GM12878 (cell line): ENCODE measurements at regions not wholly inside any gene's neighbourhood (a gene's known extent, or its start where the extent isn't known, plus 50 kb on each side); places are given as distances from the start of the nearest gene placed in this dataset.

Source experiments
- ATAC-seq: fragments of 200-7000 bp; cut with Tn5 transposase; 3 replicates; pipeline ENCODE4 v1.9.1; 2020; ENCODE audit warnings: mild to moderate bottlenecking, moderate library complexity
- BruUV-seq: library from RNA; stranded (reverse); fragments of 400-500 nt; replicated peaks from 2 replicates; lab custom pipeline; 2021; lab: Mats Ljungman, UMichigan
- CTCF ChIA-PET: fragments of 300-600 bp; sonication (Branson Sonifier 250); formaldehyde crosslinking; extraction: SDS; loops from one replicate; lab custom pipeline; 2021; ENCODE audit warnings: inconsistent platforms; lab: Yijun Ruan, JAX
- POLR2A ChIA-PET: fragments of 350-600 bp; formaldehyde crosslinking; extraction: SDS; loops from one replicate; lab custom pipeline; 2021; ENCODE audit warnings: inconsistent platforms; lab: Charles Lee
- RAD21 ChIA-PET: fragments of 300-600 bp; sonication (Branson Sonifier 250); formaldehyde crosslinking; loops from one replicate; lab custom pipeline; 2023; ENCODE audit warnings: antibody characterized with exemption; ENCODE audit not compliant: unreplicated experiment; lab: Charles Lee
- SMC1A ChIA-PET: fragments of 300-600 bp; sonication (Branson Sonifier 250); formaldehyde crosslinking; loops from one replicate; lab custom pipeline; 2023; ENCODE audit not compliant: unreplicated experiment, uncharacterized antibody; lab: Charles Lee
- DNase-seq: peaks from one replicate; pipeline ENCODE4 v3.0.0-alpha.2; 2011; ENCODE audit warnings: low read depth, low spot score
- FAIRE-seq: peaks from 3 replicates; lab custom pipeline; 2011; peaks lifted over from hg19 to GRCh38; lab: Jason Lieb, UNC
- H2AFZ ChIP-seq: 2 replicates; pipeline ENCODE4 v1.6.0; 2011; ENCODE audit warnings: low read depth, low read length, control low read depth; ENCODE audit not compliant: control insufficient read depth
- H3K27ac ChIP-seq: 2 replicates; pipeline ENCODE4 v1.5.1; 2011; ENCODE audit warnings: control low read depth; ENCODE audit not compliant: control insufficient read depth, insufficient read depth
- H3K27me3 ChIP-seq, 2 experiments: replicated peaks in 1 of 2; 2 replicates each; pipeline versions ENCODE4 v1.6.0 to v1.6.1; 2011; ENCODE audit warnings: low read length in 1 of 2; ENCODE audit not compliant: control insufficient read depth in 2 of 2, insufficient read depth in 2 of 2
- H3K36me3 ChIP-seq, 2 experiments: 2 replicates each; pipeline ENCODE4 v1.5.1; 2011; ENCODE audit warnings: low read length in 1 of 2; ENCODE audit not compliant: control insufficient read depth in 2 of 2, insufficient read depth in 2 of 2
- H3K4me1 ChIP-seq: 2 replicates; pipeline ENCODE4 v1.6.1; 2011; ENCODE audit warnings: mild to moderate bottlenecking, low read length, moderate library complexity, mixed read lengths; ENCODE audit not compliant: control insufficient read depth, insufficient read depth
- H3K4me2 ChIP-seq: 2 replicates; pipeline ENCODE4 v1.6.0; 2011; ENCODE audit warnings: control low read depth; ENCODE audit not compliant: control insufficient read depth, insufficient read depth
- H3K4me3 ChIP-seq: fragments of 200-600 bp; sonication (generic); 2 replicates; pipeline ENCODE4 v1.5.1; 2016
- H3K79me2 ChIP-seq: 2 replicates; pipeline ENCODE4 v1.6.0; 2011; ENCODE audit warnings: low read length; ENCODE audit not compliant: control insufficient read depth, insufficient read depth
- H3K9ac ChIP-seq: 2 replicates; pipeline ENCODE4 v1.8.0; 2011; ENCODE audit warnings: low read length, control low read depth, mixed read lengths; ENCODE audit not compliant: control insufficient read depth, insufficient read depth
- H3K9me3 ChIP-seq: replicated peaks from 3 replicates; pipeline ENCODE4 v1.5.1; 2011; ENCODE audit warnings: mild to moderate bottlenecking, low read length; ENCODE audit not compliant: control insufficient read depth, insufficient read depth
- H4K20me1 ChIP-seq: 2 replicates; pipeline ENCODE4 v1.6.0; 2011; ENCODE audit not compliant: control insufficient read depth, insufficient read depth
- ATF7 ChIP-seq: fragments of 450-650 bp; IDR thresholded peaks from 2 replicates; pipeline ENCODE4 v1.6.1; 2016; ENCODE audit warnings: low read depth, mild to moderate bottlenecking
- EED ChIP-seq: sonication (generic); IDR thresholded peaks from 2 replicates; pipeline ENCODE4 v1.6.1; 2016; ENCODE audit warnings: antibody characterized with exemption, low read depth
- FOXK2 ChIP-seq: fragments of 450-650 bp; IDR thresholded peaks from 2 replicates; pipeline ENCODE4 v1.6.1; 2017; ENCODE audit warnings: mild to moderate bottlenecking, moderate library complexity
- MEF2B ChIP-seq: fragments of 450-650 bp; IDR thresholded peaks from 2 replicates; pipeline ENCODE4 v1.6.1; 2018; ENCODE audit warnings: mild to moderate bottlenecking, moderate library complexity; ENCODE audit not compliant: partially characterized antibody, poor library complexity, severe bottlenecking
- POLR2AphosphoS2 ChIP-seq: IDR thresholded peaks from 2 replicates; pipeline ENCODE4 v1.6.1; 2011; ENCODE audit warnings: low read depth, mild to moderate bottlenecking, low read length, improper control_type of control experiment, moderate library complexity
- RB1 ChIP-seq: fragments of 450-650 bp; formaldehyde crosslinking; IDR thresholded peaks from 2 replicates; pipeline ENCODE4 v1.6.1; 2017; ENCODE audit warnings: mild to moderate bottlenecking, borderline replicate concordance
- SIN3A ChIP-seq: IDR thresholded peaks from 2 replicates; pipeline ENCODE4 v1.6.1; 2012; ENCODE audit warnings: low read depth, low read length, improper control_type of control experiment
- SIX5 ChIP-seq: IDR thresholded peaks from 2 replicates; pipeline ENCODE4 v1.6.1; 2011; ENCODE audit warnings: mild to moderate bottlenecking, low read depth, low read length, moderate library complexity; ENCODE audit not compliant: severe bottlenecking
- SP1 ChIP-seq: IDR thresholded peaks from one replicate; pipeline ENCODE4 v1.6.1; 2011; ENCODE audit warnings: low read depth, low read length
- TARDBP ChIP-seq: IDR thresholded peaks from 2 replicates; pipeline ENCODE4 v1.6.1; 2016; ENCODE audit warnings: borderline replicate concordance
- WGBS: methylation state at CpG from one replicate; pipeline ENCODE4 v1.1.6; 2016; ENCODE audit warnings: low lambda C conversion rate; ENCODE audit not compliant: insufficient replicate concordance, insufficient coverage; ENCODE audit errors: missing lambda C conversion rate; 5-methylcytosine and 5-hydroxymethylcytosine counted together
- in situ Hi-C: fragments of 300-500 bp; cut with MboI; formaldehyde crosslinking; loops from 9 replicates; pipeline ENCODE4 v1.14.3; 2018; ENCODE audit warnings: mixed read lengths
- intact Hi-C: fragments of 100-400 bp; cut with micrococcal nuclease; formaldehyde crosslinking; loops from one replicate; pipeline ENCODE4 v1.14.2; 2022; ENCODE audit not compliant: unreplicated experiment
- TF ChIP-seq, protein P1 (sequence below): IDR thresholded peaks from 2 replicates; pipeline ENCODE4 v1.6.1; 2012; ENCODE audit warnings: low read depth, low read length, improper control_type of control experiment

DNA sequence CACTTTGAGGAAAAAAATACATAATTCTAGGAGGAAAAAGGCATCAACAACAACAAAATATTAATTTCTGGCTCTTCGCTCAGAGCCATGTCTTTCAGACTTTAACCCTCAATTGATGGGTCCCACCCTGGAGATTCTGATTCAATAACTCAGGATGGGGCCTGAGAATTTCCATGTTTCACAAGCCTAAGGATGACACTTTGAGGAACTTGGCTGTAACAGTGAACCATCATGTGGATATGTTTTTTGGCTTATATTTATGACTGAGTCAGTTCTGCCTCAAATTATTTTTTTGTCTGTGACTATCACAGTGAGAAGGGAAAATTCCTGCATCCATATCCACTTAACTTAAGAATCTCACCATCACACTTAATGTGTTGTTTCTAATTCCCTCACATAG is 504.6 kb downstream of the RASEF start:
- 63% methylated on average over 1 of the region's 1 CpG for WGBS
- FAIRE-seq (no peak), DNase-seq (no peak)
- Histone ChIP-seq H3K27me3 (no peaks in the 10 kb centered on the region), H3K9ac (no peak overlapping the region), H3K4me3 (no peak overlapping the region), H3K36me3 (no peaks in the 10 kb centered on the region), H3K9me3 (no peaks in the 10 kb centered on the region), H3K4me2 (no peak overlapping the region), H3K79me2 (no peaks in the 10 kb centered on the region), H4K20me1 (no peaks in the 10 kb centered on the region), H2AFZ (no peak overlapping the region)
- CTCF ChIA-PET, result no interaction called here
- BruUV-seq, result no TSS peak
- RAD21 ChIA-PET, result no interaction called here
- SMC1A ChIA-PET, result no interaction called here
- intact Hi-C loops, result no loop called here
- POLR2A ChIA-PET, result no interaction called here
- no peak for TF ChIP-seq POLR2AphosphoS2
- TF ChIP-seq SIX5, result no peak
- TF ChIP-seq SIN3A, result no peak
- TF ChIP-seq FOXK2, result no peak
- no peak for TF ChIP-seq SP1
- no peak for TF ChIP-seq ATF7
- TF ChIP-seq, protein P1, sequence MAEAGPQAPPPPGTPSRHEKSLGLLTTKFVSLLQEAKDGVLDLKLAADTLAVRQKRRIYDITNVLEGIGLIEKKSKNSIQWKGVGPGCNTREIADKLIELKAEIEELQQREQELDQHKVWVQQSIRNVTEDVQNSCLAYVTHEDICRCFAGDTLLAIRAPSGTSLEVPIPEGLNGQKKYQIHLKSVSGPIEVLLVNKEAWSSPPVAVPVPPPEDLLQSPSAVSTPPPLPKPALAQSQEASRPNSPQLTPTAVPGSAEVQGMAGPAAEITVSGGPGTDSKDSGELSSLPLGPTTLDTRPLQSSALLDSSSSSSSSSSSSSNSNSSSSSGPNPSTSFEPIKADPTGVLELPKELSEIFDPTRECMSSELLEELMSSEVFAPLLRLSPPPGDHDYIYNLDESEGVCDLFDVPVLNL, result no peak
- TF ChIP-seq TARDBP, result no peak
- TF ChIP-seq EED, result no peak
- TF ChIP-seq RB1, result no peak
- TF ChIP-seq MEF2B, result no peak
- TF ChIP-seq, all 136 proteins: peak for 0
- no peak for ATAC-seq
- in situ Hi-C loops, result no loop called here
- Histone ChIP-seq H3K4me1 (no peaks in the 10 kb centered on the region), H3K27ac (no peak overlapping the region)
